K562 (cell line): ENCODE measurements at regions not wholly inside any gene's neighbourhood (a gene's known extent, or its start where the extent isn't known, plus 50 kb on each side); places are given as distances from the start of the nearest gene placed in this dataset.

Experiments
- CREB1 ChIP-seq, 2 experiments: sonication (generic) in 1 of 2; formaldehyde crosslinking in 1 of 2; IDR thresholded peaks; 2 replicates each; pipeline versions ENCODE4 v1.6.1 to v1.8.0; 2012 to 2022; ENCODE audit warnings: inconsistent platforms in 1 of 2, mild to moderate bottlenecking in 1 of 2, missing genetic modification reagents in 1 of 2, moderate library complexity in 1 of 2
- FOXK1 ChIP-seq: sonication (generic); formaldehyde crosslinking; IDR thresholded peaks from 2 replicates; pipeline ENCODE4 v1.8.0; 2022; ENCODE audit warnings: missing genetic modification reagents, mild to moderate bottlenecking, borderline replicate concordance
- GTF2E2 ChIP-seq: fragments of 200-800 bp; sonication (Bioruptor generic); IDR thresholded peaks from 2 replicates; pipeline ENCODE4 v1.6.1; 2016; ENCODE audit warnings: missing genetic modification characterization, missing compliant biosample characterization
- GTF3C2 ChIP-seq: IDR thresholded peaks from 3 replicates; pipeline ENCODE4 v1.6.1; 2011; ENCODE audit warnings: borderline replicate concordance, mild to moderate bottlenecking, moderate library complexity; ENCODE audit not compliant: insufficient read length; ENCODE audit errors: extremely low read depth
- POLR2AphosphoS5 ChIP-seq: IDR thresholded peaks from 2 replicates; pipeline ENCODE4 v1.6.1; 2011; ENCODE audit warnings: mild to moderate bottlenecking, low read depth, low read length, moderate library complexity; ENCODE audit not compliant: control insufficient read depth, insufficient read depth
- ZNF175 ChIP-seq: fragments of 200-800 bp; sonication (Bioruptor generic); IDR thresholded peaks from 2 replicates; pipeline ENCODE4 v1.6.1; 2016; ENCODE audit warnings: low read depth, mild to moderate bottlenecking, missing genetic modification characterization, missing compliant biosample characterization
- ZNF431 ChIP-seq: sonication (generic); formaldehyde crosslinking; IDR thresholded peaks from 2 replicates; pipeline ENCODE4 v1.8.0; 2022; ENCODE audit warnings: mild to moderate bottlenecking, missing genetic modification reagents
- ZNF830 ChIP-seq: fragments of 250-450 bp; sonication (Bioruptor Pico); IDR thresholded peaks from 2 replicates; pipeline ENCODE4 v1.5.0; 2021; ENCODE audit warnings: mild to moderate bottlenecking
- TF ChIP-seq, protein P1 (sequence below): fragments of 250-450 bp; sonication (Bioruptor Pico); IDR thresholded peaks from 2 replicates; pipeline ENCODE4 v1.8.0; 2021; ENCODE audit warnings: borderline replicate concordance, mild to moderate bottlenecking, moderate library complexity; ENCODE audit not compliant: poor library complexity, severe bottlenecking
- TF ChIP-seq, protein P2 (sequence below): fragments of 450-650 bp; formaldehyde crosslinking; IDR thresholded peaks from 2 replicates; pipeline ENCODE4 v1.4.0; 2020; ENCODE audit warnings: mild to moderate bottlenecking, moderate library complexity

DNA sequence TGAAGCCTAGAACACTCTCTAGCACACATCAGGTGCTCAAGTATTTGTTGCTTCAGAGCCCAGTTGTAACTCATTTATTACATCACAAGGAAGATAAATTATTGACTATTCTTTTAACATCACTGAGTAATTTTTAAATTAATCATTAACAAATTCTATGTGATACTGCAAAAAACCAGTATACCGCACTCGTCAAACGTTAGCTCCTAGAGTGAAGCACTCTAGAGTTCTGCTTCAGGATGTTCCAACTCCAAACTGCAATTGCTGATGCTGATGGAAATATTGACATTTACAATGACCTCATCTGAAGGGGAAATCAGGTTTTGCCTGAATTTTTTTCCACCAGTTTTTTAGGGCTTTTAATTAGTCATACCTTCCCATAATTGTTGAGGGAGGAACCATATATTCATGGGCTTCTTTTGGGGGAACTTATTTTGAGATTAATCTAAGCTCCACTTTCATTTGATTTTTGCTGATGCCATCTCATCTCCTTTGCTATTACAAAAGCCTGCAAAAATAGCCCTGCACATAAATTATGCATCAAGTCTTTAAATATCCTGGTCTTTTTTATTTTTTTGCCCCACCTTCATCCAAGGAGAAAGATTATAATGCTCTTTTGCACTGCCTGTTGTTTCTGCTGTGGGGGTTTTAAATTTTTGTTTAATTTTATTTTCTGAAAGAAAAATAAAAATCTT, 123.0 kb upstream of the STAC start (continued):
- TF ChIP-seq, protein P1, sequence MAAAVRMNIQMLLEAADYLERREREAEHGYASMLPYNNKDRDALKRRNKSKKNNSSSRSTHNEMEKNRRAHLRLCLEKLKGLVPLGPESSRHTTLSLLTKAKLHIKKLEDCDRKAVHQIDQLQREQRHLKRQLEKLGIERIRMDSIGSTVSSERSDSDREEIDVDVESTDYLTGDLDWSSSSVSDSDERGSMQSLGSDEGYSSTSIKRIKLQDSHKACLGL (CRISPR knock-in tag), result no peak
- TF ChIP-seq, protein P2, sequence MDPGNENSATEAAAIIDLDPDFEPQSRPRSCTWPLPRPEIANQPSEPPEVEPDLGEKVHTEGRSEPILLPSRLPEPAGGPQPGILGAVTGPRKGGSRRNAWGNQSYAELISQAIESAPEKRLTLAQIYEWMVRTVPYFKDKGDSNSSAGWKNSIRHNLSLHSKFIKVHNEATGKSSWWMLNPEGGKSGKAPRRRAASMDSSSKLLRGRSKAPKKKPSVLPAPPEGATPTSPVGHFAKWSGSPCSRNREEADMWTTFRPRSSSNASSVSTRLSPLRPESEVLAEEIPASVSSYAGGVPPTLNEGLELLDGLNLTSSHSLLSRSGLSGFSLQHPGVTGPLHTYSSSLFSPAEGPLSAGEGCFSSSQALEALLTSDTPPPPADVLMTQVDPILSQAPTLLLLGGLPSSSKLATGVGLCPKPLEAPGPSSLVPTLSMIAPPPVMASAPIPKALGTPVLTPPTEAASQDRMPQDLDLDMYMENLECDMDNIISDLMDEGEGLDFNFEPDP, result no peak
- TF ChIP-seq GTF2E2 (tag) (no peak), GTF3C2 (no peak), ZNF431 (CRISPR knock-in tag) (no peak), POLR2AphosphoS5 (no peak), CREB1 (IDR thresholded peaks at IDR 0.05) (no peak), CREB1 (CRISPR knock-in tag; IDR thresholded peaks at IDR 0.05) (no peak), FOXK1 (CRISPR knock-in tag) (no peak), ZNF830 (no peak), ZNF175 (no peak)
